B cell (primary cell): ENCODE measurements at regions not wholly inside any gene's neighbourhood (a gene's known extent, or its start where the extent isn't known, plus 50 kb on each side); places are given as distances from the start of the nearest gene placed in this dataset.

Source experiments
- ATAC-seq: fragments of 200-7000 bp; cut with Tn5 transposase; one replicate; pipeline ENCODE4 v1.10.0; 2021; ENCODE audit warnings: low read depth, mild to moderate bottlenecking, moderate number of reproducible peaks, moderate library complexity
- CTCF ChIA-PET: fragments of 350-600 bp; sonication (Branson Sonifier 250); formaldehyde crosslinking; loops from one replicate; lab custom pipeline; 2021; ENCODE audit warnings: antibody characterized with exemption, inconsistent platforms; lab: Charles Lee
- POLR2A ChIA-PET: fragments of 350-600 bp; sonication (Branson Sonifier 250); formaldehyde crosslinking; loops from one replicate; lab custom pipeline; 2021; ENCODE audit warnings: antibody characterized with exemption; lab: Charles Lee
- DNase-seq: peaks from one replicate; pipeline ENCODE4 v3.0.0; 2013
- H2AFZ ChIP-seq: 2 replicates; pipeline ENCODE4 v1.6.1; 2012; ENCODE audit warnings: mild to moderate bottlenecking, low read depth, low read length; ENCODE audit not compliant: insufficient read depth, poor library complexity, severe bottlenecking
- H3K27ac ChIP-seq, 2 donors: 1 replicate in 1 of 2; 2 replicates in 1 of 2; pipeline ENCODE4 v1.5.1; 2012 to 2013; ENCODE audit warnings: low read length in 2 of 2, mild to moderate bottlenecking in 2 of 2, moderate library complexity in 1 of 2
- H3K27me3 ChIP-seq, 4 experiments: fragments of 200-600 bp in 1 of 4; sonication (generic) in 1 of 4; replicated peaks in 1 of 4; 1 replicate in 2 of 4; 2 replicates in 2 of 4; pipeline versions ENCODE4 v1.6.1 to v1.7.0; 2013 to 2016; ENCODE audit warnings: low read length in 3 of 4, mild to moderate bottlenecking in 2 of 4, mixed read lengths in 1 of 4, moderate library complexity in 1 of 4; ENCODE audit not compliant: insufficient read depth in 4 of 4, control insufficient read depth in 3 of 4; ENCODE audit errors: control extremely low read depth in 1 of 4
- H3K36me3 ChIP-seq, 2 experiments: replicated peaks in 1 of 2; 1 replicate in 1 of 2; 2 replicates in 1 of 2; pipeline versions ENCODE4 v1.6.1 to v1.7.1; 2013; ENCODE audit warnings: low read length in 1 of 2; ENCODE audit not compliant: insufficient read depth in 2 of 2, control insufficient read depth in 1 of 2; ENCODE audit errors: control extremely low read depth in 1 of 2, extremely low read depth in 1 of 2
- H3K4me1 ChIP-seq, 2 donors: fragments of 200-600 bp in 1 of 2; sonication (generic) in 1 of 2; 1 replicate in 1 of 2; 2 replicates in 1 of 2; pipeline versions ENCODE4 v1.5.1 to v1.6.1; 2013 to 2017; ENCODE audit warnings: low read length in 2 of 2; ENCODE audit not compliant: control insufficient read depth in 2 of 2, insufficient read depth in 2 of 2
- H3K4me2 ChIP-seq: replicated peaks from 2 replicates; pipeline ENCODE3; 2012; ENCODE audit warnings: mild to moderate bottlenecking, low read depth, low read length; ENCODE audit not compliant: poor library complexity, severe bottlenecking
- H3K4me3 ChIP-seq, 5 experiments: fragments of 200-600 bp in 1 of 5; sonication (generic) in 1 of 5; 1 replicate in 3 of 5; 2 replicates in 2 of 5; pipeline versions ENCODE4 v1.5.1 to v1.7.0; 2011 to 2016; ENCODE audit warnings: low read length in 4 of 5, mild to moderate bottlenecking in 4 of 5, low read depth in 2 of 5, control low read depth in 1 of 5, moderate library complexity in 1 of 5; ENCODE audit not compliant: insufficient read depth in 1 of 5; ENCODE audit errors: control extremely low read depth in 1 of 5, extremely low read depth in 1 of 5
- H3K79me2 ChIP-seq: fragments of 200-600 bp; sonication (generic); one replicate; pipeline ENCODE4 v1.6.0; 2016; ENCODE audit warnings: low read length; ENCODE audit not compliant: control insufficient read depth, insufficient read depth
- H3K9ac ChIP-seq: fragments of 200-600 bp; sonication (generic); 2 replicates; pipeline ENCODE4 v1.6.1; 2017; ENCODE audit warnings: mild to moderate bottlenecking, low read length, moderate library complexity
- H3K9me3 ChIP-seq, 3 donors: one replicate each; pipeline versions ENCODE4 v1.6.1 to v1.7.1; 2013; ENCODE audit warnings: low read length in 2 of 3; ENCODE audit not compliant: control insufficient read depth in 2 of 3, insufficient read depth in 1 of 3; ENCODE audit errors: control extremely low read depth in 1 of 3
- H4K20me1 ChIP-seq: 2 replicates; pipeline ENCODE4 v1.6.0; 2012; ENCODE audit warnings: mild to moderate bottlenecking, low read length; ENCODE audit not compliant: insufficient read depth, control insufficient read depth, poor library complexity, severe bottlenecking
- H3K27ac Mint-ChIP-seq: one replicate; pipeline ENCODE4 v1.8.0; 2021; ENCODE audit warnings: mixed read lengths
- H3K27me3 Mint-ChIP-seq: one replicate; pipeline ENCODE4 v1.8.0; 2021; ENCODE audit warnings: mixed read lengths
- H3K4me1 Mint-ChIP-seq: one replicate; pipeline ENCODE4 v1.8.0; 2021; ENCODE audit warnings: mixed read lengths
- H3K4me3 Mint-ChIP-seq: one replicate; pipeline ENCODE4 v1.8.0; 2021; ENCODE audit warnings: mixed read lengths
- H3K9me3 Mint-ChIP-seq: one replicate; pipeline ENCODE4 v1.8.0; 2022; ENCODE audit warnings: mixed read lengths; ENCODE audit not compliant: insufficient read depth
- CTCF ChIP-seq: fragments of 200-600 bp; IDR thresholded peaks from one replicate; pipeline ENCODE4 v1.8.0; 2022; ENCODE audit warnings: antibody characterized with exemption, mild to moderate bottlenecking
- EZH2 ChIP-seq: IDR thresholded peaks from 2 replicates; pipeline ENCODE4 v1.6.1; 2012; ENCODE audit warnings: borderline replicate concordance, low read depth, mild to moderate bottlenecking, moderate library complexity, low read length; ENCODE audit not compliant: insufficient read depth, poor library complexity, severe bottlenecking
- WGBS: methylation state at CpG from one replicate; pipeline ENCODE4 v1.1.5; 2013; ENCODE audit warnings: missing lambda C conversion rate; ENCODE audit not compliant: insufficient coverage; 5-methylcytosine and 5-hydroxymethylcytosine counted together
- intact Hi-C: fragments of 100-400 bp; cut with micrococcal nuclease; formaldehyde crosslinking; loops from one replicate; pipeline ENCODE4 v1.10.0; 2022

GRCh38 chr13:77448689-77449088, 86.8 kb upstream of the SCEL start:
- no peaks in the 10 kb centered on the region for H3K9me3 Mint-ChIP-seq
- intact Hi-C loops = no loop called here

GRCh38 chr13:77443511-77443910, 92.0 kb upstream of the SCEL start:
- Mint-ChIP-seq H3K9me3 (no peaks in the 10 kb centered on the region), H3K4me1 (peaks cover 1% of the 10 kb centered on the region), H3K27ac (no peak overlapping the region), H3K27me3 (no peaks in the 10 kb centered on the region), H3K4me3 (no peak overlapping the region)
- H3K4me3 ChIP-seq = no peak overlapping the region
- WGBS = no CpG with 5 or more reads among the region's 1 CpG
- DNase-seq (no peak), ATAC-seq (no peak)
- no peaks in the 10 kb centered on the region for H3K4me1 ChIP-seq
- no peaks in the 10 kb centered on the region for H4K20me1 ChIP-seq
- H3K27ac ChIP-seq = no peak overlapping the region
- no peak overlapping the region for H3K4me2 ChIP-seq
- H3K27me3 ChIP-seq = no peaks in the 10 kb centered on the region
- peaks cover 0 to 2% (median 0%) of the 10 kb centered on the region in 3 donors for H3K9me3 ChIP-seq
- intact Hi-C loops = no loop called here
- ChIA-PET POLR2A (no interaction called here), CTCF (no interaction called here)
- no peak overlapping the region for H2AFZ ChIP-seq
- H3K36me3 ChIP-seq = no peaks in the 10 kb centered on the region
- H3K9ac ChIP-seq = no peak overlapping the region
- H3K79me2 ChIP-seq = no peaks in the 10 kb centered on the region
- no peak for TF ChIP-seq CTCF

More at GRCh38 chr13:77448689-77449088, 86.8 kb upstream of the SCEL start:
- Mint-ChIP-seq H3K4me3 (no peak overlapping the region), H3K27me3 (no peaks in the 10 kb centered on the region), H3K4me1 (peaks cover 5% of the 10 kb centered on the region), H3K27ac (no peak overlapping the region)
- CTCF ChIA-PET = interaction anchor here (1.0 to 1.5 kb wide), 3 partner anchors 19 to 45 kb away, joined by 3 to 8 read pairs (median 3); no protein-coding TSS in a partner anchor
- DNase-seq = no peak
- Histone ChIP-seq H4K20me1 (no peaks in the 10 kb centered on the region), H3K4me1 (no peaks in the 10 kb centered on the region), H3K9me3 (peaks cover 0 to 2% (median 0%) of the 10 kb centered on the region in 3 donors), H3K27me3 (no peaks in the 10 kb centered on the region), H3K27ac (no peak overlapping the region), H3K4me2 (no peak overlapping the region), H3K4me3 (no peak overlapping the region), H3K79me2 (no peaks in the 10 kb centered on the region), H2AFZ (no peak overlapping the region), H3K9ac (no peak overlapping the region), H3K36me3 (no peaks in the 10 kb centered on the region)
- 58% methylated on average over 2 of the region's 4 CpGs for WGBS
- POLR2A ChIA-PET = no interaction called here
- TF ChIP-seq CTCF = no peak
- no peak for TF ChIP-seq EZH2
- no peak for ATAC-seq
